ENCODE measurements at regions not wholly inside any gene's neighbourhood (a gene's known extent, or its start where the extent isn't known, plus 50 kb on each side); places are given as distances from the start of the nearest gene placed in this dataset.

DNA sequence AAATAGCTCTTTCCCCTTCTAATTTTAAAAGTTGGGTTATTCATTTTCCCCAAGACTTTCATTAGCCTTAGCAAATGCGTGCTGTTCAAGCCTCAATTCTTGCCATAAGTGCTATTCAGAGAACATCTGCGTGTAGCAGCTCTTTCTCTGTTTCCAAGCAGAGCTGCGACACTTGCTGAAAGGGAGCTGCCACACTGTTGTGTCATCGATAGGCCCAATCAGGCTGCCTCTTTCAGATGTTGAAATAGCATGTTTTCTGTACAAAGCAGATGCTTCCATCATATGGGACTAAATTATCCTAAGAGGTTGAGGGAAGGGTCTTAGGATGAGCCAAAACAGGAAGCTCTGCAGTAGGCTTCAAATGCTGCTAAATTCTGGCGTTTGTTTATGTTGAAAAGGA is 220.9 kb upstream of the CDC14C start:
- WGBS (ENCODE audit: extremely low coverage, insufficient coverage, insufficient read length), result no CpG with 5 or more reads among the region's 5 CpGs

DNA sequence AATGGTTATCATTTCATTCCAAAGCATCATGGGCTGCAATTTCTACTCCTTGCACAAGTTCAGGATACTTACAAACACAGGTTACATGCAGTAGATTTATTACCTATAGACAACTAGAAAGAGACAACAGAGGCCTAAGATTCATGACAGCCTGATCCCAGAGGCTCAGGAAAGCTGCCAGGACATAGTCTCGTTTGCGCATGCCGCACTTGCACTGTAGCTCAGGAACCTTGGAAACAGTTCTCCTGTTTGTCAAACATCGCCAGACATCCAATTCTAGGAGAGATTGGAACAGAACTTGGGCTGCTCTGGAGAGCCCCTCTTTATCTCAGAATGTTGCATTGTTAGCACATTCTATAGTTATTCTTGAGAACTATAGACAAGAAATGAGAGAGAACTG is 216.2 kb upstream of the CDC14C start:
- no peak overlapping the region for H2BK120ac ChIP-seq (ENCODE audit: insufficient read depth, low read length, poor library complexity)
- no peaks in the 10 kb centered on the region for H3K79me1 ChIP-seq (ENCODE audit: low read length)
- H3K36me3 ChIP-seq (ENCODE audit: control insufficient read depth in 1 of 2, insufficient read depth in 2 of 2, low read length in 2 of 2), result no peaks in the 10 kb centered on the region
- H3K4me3 ChIP-seq (ENCODE audit: low read depth, low read length), result no peak overlapping the region
- no peaks in the 10 kb centered on the region for H3K27me3 ChIP-seq (ENCODE audit: insufficient read depth, low read length)
- no peak overlapping the region for H2AK5ac ChIP-seq (ENCODE audit: low read length)
- DNase-seq, result no peak
- no peak overlapping the region for H3K14ac ChIP-seq (ENCODE audit: low read length)
- no peak overlapping the region for H3K4me2 ChIP-seq (ENCODE audit: low read length)
- no peak overlapping the region for H4K91ac ChIP-seq (ENCODE audit: low read depth, low read length)
- no peak overlapping the region for H2AFZ ChIP-seq (ENCODE audit: insufficient read depth, low read length, poor library complexity)
- WGBS (ENCODE audit: extremely low coverage, insufficient coverage, insufficient read length), result no CpG with 5 or more reads among the region's 4 CpGs
- H3K4ac ChIP-seq (ENCODE audit: low read depth, low read length), result no peak overlapping the region
- no peak overlapping the region for H2BK5ac ChIP-seq (ENCODE audit: low read depth, low read length, poor library complexity)
- H4K8ac ChIP-seq (ENCODE audit: low read depth, low read length), result no peak overlapping the region
- no peak overlapping the region for H3K9ac ChIP-seq (ENCODE audit: low read length)
- H3K4me1 ChIP-seq (ENCODE audit: control insufficient read depth in 1 of 2, insufficient read depth in 2 of 2, low read length in 2 of 2), result no peaks in the 10 kb centered on the region
- H3K23ac ChIP-seq (ENCODE audit: low read length), result no peak overlapping the region
- no peak overlapping the region for H2BK12ac ChIP-seq (ENCODE audit: low read length)
- no peak overlapping the region for H3K18ac ChIP-seq (ENCODE audit: low read length)
- no peaks in the 10 kb centered on the region for H3K9me3 ChIP-seq (ENCODE audit: insufficient read depth, low read depth, low read length)
- H3K27ac ChIP-seq (ENCODE audit: low read depth, low read length), result no peak overlapping the region
- no peak overlapping the region for H4K12ac ChIP-seq (ENCODE audit: low read depth, low read length)
- H3K79me2 ChIP-seq (ENCODE audit: control insufficient read depth, insufficient read depth, low read length, poor library complexity), result no peaks in the 10 kb centered on the region

More for the DNA sequence above, 220.9 kb upstream of the CDC14C start:
- no peaks in the 10 kb centered on the region for H3K4me1 ChIP-seq (ENCODE audit: control insufficient read depth in 1 of 2, insufficient read depth in 2 of 2, low read length in 2 of 2)
- H3K14ac ChIP-seq (ENCODE audit: low read length), result no peak overlapping the region
- no peak overlapping the region for H4K12ac ChIP-seq (ENCODE audit: low read depth, low read length)
- no peak overlapping the region for H3K9ac ChIP-seq (ENCODE audit: low read length)
- H3K79me1 ChIP-seq (ENCODE audit: low read length), result no peaks in the 10 kb centered on the region
- H4K8ac ChIP-seq (ENCODE audit: low read depth, low read length), result no peak overlapping the region
- H2BK12ac ChIP-seq (ENCODE audit: low read length), result no peak overlapping the region
- H3K4ac ChIP-seq (ENCODE audit: low read depth, low read length), result no peak overlapping the region
- no peak overlapping the region for H3K27ac ChIP-seq (ENCODE audit: low read depth, low read length)
- H3K79me2 ChIP-seq (ENCODE audit: control insufficient read depth, insufficient read depth, low read length, poor library complexity), result no peaks in the 10 kb centered on the region
- no peak overlapping the region for H3K23ac ChIP-seq (ENCODE audit: low read length)
- no peak overlapping the region for H2BK120ac ChIP-seq (ENCODE audit: insufficient read depth, low read length, poor library complexity)
- no peaks in the 10 kb centered on the region for H3K27me3 ChIP-seq (ENCODE audit: insufficient read depth, low read length)
- no peak overlapping the region for H4K91ac ChIP-seq (ENCODE audit: low read depth, low read length)
- H3K9me3 ChIP-seq (ENCODE audit: insufficient read depth, low read depth, low read length), result no peaks in the 10 kb centered on the region
- no peak overlapping the region for H2AK5ac ChIP-seq (ENCODE audit: low read length)
- H3K4me3 ChIP-seq (ENCODE audit: low read depth, low read length), result no peak overlapping the region
- no peak overlapping the region for H3K4me2 ChIP-seq (ENCODE audit: low read length)
- H3K36me3 ChIP-seq (ENCODE audit: control insufficient read depth in 1 of 2, insufficient read depth in 2 of 2, low read length in 2 of 2), result no peaks in the 10 kb centered on the region
- H3K18ac ChIP-seq (ENCODE audit: low read length), result no peak overlapping the region
- no peak overlapping the region for H2BK5ac ChIP-seq (ENCODE audit: low read depth, low read length, poor library complexity)
- H2AFZ ChIP-seq (ENCODE audit: insufficient read depth, low read length, poor library complexity), result no peak overlapping the region
- no peak for DNase-seq

DNA sequence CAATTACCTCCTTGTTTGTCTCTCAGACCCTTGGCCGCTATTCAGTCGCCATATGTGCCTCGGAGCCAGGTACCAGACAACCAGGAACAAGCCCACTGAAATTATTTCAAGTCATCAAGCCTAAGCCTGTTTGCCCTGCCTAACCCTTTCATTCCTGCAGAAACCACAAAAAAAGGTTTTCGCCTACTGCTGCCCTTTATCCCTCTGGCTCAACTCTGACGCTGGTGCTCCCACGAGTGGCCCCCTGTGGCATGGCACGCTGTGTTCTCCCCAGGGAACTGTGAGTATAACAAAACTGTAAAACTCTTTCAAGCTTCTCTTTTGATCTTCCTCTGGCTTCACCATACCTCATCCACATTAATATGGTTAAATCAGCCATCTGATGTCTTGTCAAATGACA is 215.7 kb upstream of the CDC14C start:
- no peak overlapping the region for H4K12ac ChIP-seq (ENCODE audit: low read depth, low read length)
- no peak overlapping the region for H3K23ac ChIP-seq (ENCODE audit: low read length)
- H3K4me2 ChIP-seq (ENCODE audit: low read length), result no peak overlapping the region
- H2BK5ac ChIP-seq (ENCODE audit: low read depth, low read length, poor library complexity), result no peak overlapping the region
- no peak overlapping the region for H3K4me3 ChIP-seq (ENCODE audit: low read depth, low read length)
- no peak overlapping the region for H3K9ac ChIP-seq (ENCODE audit: low read length)
- H3K9me3 ChIP-seq (ENCODE audit: insufficient read depth, low read depth, low read length), result no peaks in the 10 kb centered on the region
- no peak overlapping the region for H3K18ac ChIP-seq (ENCODE audit: low read length)
- H3K27ac ChIP-seq (ENCODE audit: low read depth, low read length), result no peak overlapping the region
- H3K4me1 ChIP-seq (ENCODE audit: control insufficient read depth in 1 of 2, insufficient read depth in 2 of 2, low read length in 2 of 2), result no peaks in the 10 kb centered on the region
- H3K27me3 ChIP-seq (ENCODE audit: insufficient read depth, low read length), result no peaks in the 10 kb centered on the region
- DNase-seq, result no peak
- H3K79me2 ChIP-seq (ENCODE audit: control insufficient read depth, insufficient read depth, low read length, poor library complexity), result no peaks in the 10 kb centered on the region
- H3K36me3 ChIP-seq (ENCODE audit: control insufficient read depth in 1 of 2, insufficient read depth in 2 of 2, low read length in 2 of 2), result no peaks in the 10 kb centered on the region
- H4K8ac ChIP-seq (ENCODE audit: low read depth, low read length), result no peak overlapping the region
- H4K91ac ChIP-seq (ENCODE audit: low read depth, low read length), result no peak overlapping the region
- H2BK120ac ChIP-seq (ENCODE audit: insufficient read depth, low read length, poor library complexity), result no peak overlapping the region
- no CpG with 5 or more reads among the region's 7 CpGs for WGBS (ENCODE audit: extremely low coverage, insufficient coverage, insufficient read length)
- H2BK12ac ChIP-seq (ENCODE audit: low read length), result no peak overlapping the region
- no peak overlapping the region for H3K4ac ChIP-seq (ENCODE audit: low read depth, low read length)
- no peak overlapping the region for H3K14ac ChIP-seq (ENCODE audit: low read length)
- H3K79me1 ChIP-seq (ENCODE audit: low read length), result no peaks in the 10 kb centered on the region
- H2AFZ ChIP-seq (ENCODE audit: insufficient read depth, low read length, poor library complexity), result no peak overlapping the region
- no peak overlapping the region for H2AK5ac ChIP-seq (ENCODE audit: low read length)

DNA sequence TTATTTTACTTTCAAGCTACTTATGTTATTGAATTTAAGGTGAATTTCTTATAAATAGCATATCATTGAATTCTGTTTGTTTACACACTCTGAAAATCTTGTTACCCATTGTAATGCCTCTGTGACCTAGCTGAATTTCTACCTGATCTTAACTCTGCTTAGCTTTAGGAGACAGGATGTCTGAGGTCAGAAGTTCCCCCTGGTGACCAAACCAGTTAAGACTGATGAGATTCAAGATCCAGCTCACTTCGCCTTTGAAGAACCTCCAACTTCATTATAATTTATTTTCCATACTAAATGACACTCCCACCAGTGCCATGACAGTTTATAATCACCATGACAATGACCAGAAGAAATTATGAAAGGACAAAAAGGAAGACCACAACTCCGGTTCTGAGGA is 213.4 kb upstream of the CDC14C start:
- H3K4me3 ChIP-seq (ENCODE audit: low read depth, low read length), result no peak overlapping the region
- no peak overlapping the region for H2BK5ac ChIP-seq (ENCODE audit: low read depth, low read length, poor library complexity)
- H3K27ac ChIP-seq (ENCODE audit: low read depth, low read length), result no peak overlapping the region
- no peak overlapping the region for H3K14ac ChIP-seq (ENCODE audit: low read length)
- H3K79me1 ChIP-seq (ENCODE audit: low read length), result no peaks in the 10 kb centered on the region
- H4K91ac ChIP-seq (ENCODE audit: low read depth, low read length), result no peak overlapping the region
- H4K8ac ChIP-seq (ENCODE audit: low read depth, low read length), result no peak overlapping the region
- H3K18ac ChIP-seq (ENCODE audit: low read length), result no peak overlapping the region
- H3K4ac ChIP-seq (ENCODE audit: low read depth, low read length), result no peak overlapping the region
- H4K12ac ChIP-seq (ENCODE audit: low read depth, low read length), result no peak overlapping the region
- H3K4me1 ChIP-seq (ENCODE audit: control insufficient read depth in 1 of 2, insufficient read depth in 2 of 2, low read length in 2 of 2), result no peaks in the 10 kb centered on the region
- no peak overlapping the region for H3K4me2 ChIP-seq (ENCODE audit: low read length)
- no peaks in the 10 kb centered on the region for H3K36me3 ChIP-seq (ENCODE audit: control insufficient read depth in 1 of 2, insufficient read depth in 2 of 2, low read length in 2 of 2)
- DNase-seq, result no peak
- H2BK12ac ChIP-seq (ENCODE audit: low read length), result no peak overlapping the region
- H2AFZ ChIP-seq (ENCODE audit: insufficient read depth, low read length, poor library complexity), result no peak overlapping the region
- WGBS (ENCODE audit: extremely low coverage, insufficient coverage, insufficient read length), result no CpG with 5 or more reads among the region's 2 CpGs
- no peak overlapping the region for H2BK120ac ChIP-seq (ENCODE audit: insufficient read depth, low read length, poor library complexity)
- H3K9me3 ChIP-seq (ENCODE audit: insufficient read depth, low read depth, low read length), result no peaks in the 10 kb centered on the region
- no peak overlapping the region for H2AK5ac ChIP-seq (ENCODE audit: low read length)
- no peaks in the 10 kb centered on the region for H3K79me2 ChIP-seq (ENCODE audit: control insufficient read depth, insufficient read depth, low read length, poor library complexity)
- no peak overlapping the region for H3K9ac ChIP-seq (ENCODE audit: low read length)
- no peak overlapping the region for H3K23ac ChIP-seq (ENCODE audit: low read length)
- H3K27me3 ChIP-seq (ENCODE audit: insufficient read depth, low read length), result no peaks in the 10 kb centered on the region
